VCaP (cell line): ENCODE measurements at regions not wholly inside any gene's neighbourhood (a gene's known extent, or its start where the extent isn't known, plus 50 kb on each side); places are given as distances from the start of the nearest gene placed in this dataset.
A peak's percentile ranks its signal among the peaks of the same experiment; 100 is the strongest.

Experiments
- H3K27ac ChIP-seq: fragments of 450-650 bp; 2 replicates; pipeline ENCODE4 v1.5.1; 2017
- CTCF ChIP-seq: fragments of 450-650 bp; conservative IDR thresholded peaks from 2 replicates; pipeline ENCODE4 v1.5.1; 2017; ENCODE audit warnings: mild to moderate bottlenecking, moderate library complexity

- peak overlapping the region; percentile 66 for H3K27ac ChIP-seq
- TF ChIP-seq CTCF: no peak
These were observed 64.2 kb downstream of the SCG2 start for GRCh38 chr2:223537651-223538601.

GRCh38 chr2:223538920-223539440 is 63.2 kb downstream of the SCG2 start:
- no peak for TF ChIP-seq CTCF
- H3K27ac ChIP-seq: peak overlapping the region; percentile 66

- no peak overlapping the region for H3K27ac ChIP-seq
- no peak for TF ChIP-seq CTCF
These were observed 60.6 kb downstream of the SCG2 start for GRCh38 chr2:223541546-223541945.

GRCh38 chr2:223542501-223542900 is 59.7 kb downstream of the SCG2 start:
- H3K27ac ChIP-seq: no peak overlapping the region
- TF ChIP-seq CTCF: no peak

- TF ChIP-seq CTCF: no peak
- H3K27ac ChIP-seq: no peak overlapping the region
These were observed 56.8 kb downstream of the SCG2 start for GRCh38 chr2:223545406-223545805.

- no peak overlapping the region for H3K27ac ChIP-seq
- TF ChIP-seq CTCF: no peak
These were observed 56.3 kb downstream of the SCG2 start for GRCh38 chr2:223545830-223546229.
